ENCODE measurements at regions not wholly inside any gene's neighbourhood (a gene's known extent, or its start where the extent isn't known, plus 50 kb on each side); places are given as distances from the start of the nearest gene placed in this dataset.

- Mint-ChIP-seq H3K4me3 (no peak overlapping the region), H3K27ac (no peak overlapping the region), H3K27me3 (ENCODE audit: low read depth) (no peaks in the 10 kb centered on the region; the same call in 1 of the 2 replicates), H3K9me3 (0 out of 5 replicates have a peak, but pooled peaks cover 0 to 3% of the 10 kb centered on the region in 2 experiments), H3K36me3 (ENCODE audit: insufficient read depth in 1 of 3, low read depth in 3 of 3) (peaks cover 0 to 10% (median 6%) of the 10 kb centered on the region in 3 experiments; a peak in 4 of 7 replicates), H3K4me1 (peaks cover 23 to 25% of the 10 kb centered on the region in 2 experiments)
- Histone ChIP-seq H3K23me2 (ENCODE audit: insufficient read length, low read depth, low read length, poor library complexity, severe bottlenecking) (no peaks in the 10 kb centered on the region), H2BK5ac (ENCODE audit: insufficient read length, low read length) (no peak overlapping the region), H4K91ac (ENCODE audit: insufficient read length, low read depth, low read length) (no peak overlapping the region), H3K4ac (ENCODE audit: low read depth, low read length) (no peak overlapping the region), H3K79me2 (ENCODE audit: insufficient read depth, low read length) (no peaks in the 10 kb centered on the region), H2BK15ac (ENCODE audit: low read depth, low read length) (no peak overlapping the region), H4K20me1 (ENCODE audit: control insufficient read depth, insufficient read depth, insufficient read length) (no peaks in the 10 kb centered on the region), H4K5ac (ENCODE audit: insufficient read length, low read depth, low read length) (no peak overlapping the region), H3K9ac (ENCODE audit: extremely low read depth, insufficient read length, low read length) (no peak overlapping the region), H3K4me1 (ENCODE audit: insufficient read depth, low read length) (0 out of 2 replicates have a peak, but pooled peaks cover 8% of the 10 kb centered on the region), H3K79me1 (ENCODE audit: insufficient read depth, low read depth, low read length, poor library complexity, severe bottlenecking) (no peaks in the 10 kb centered on the region), H4K8ac (replicated peaks; ENCODE audit: insufficient read length, low read depth, low read length) (no peak overlapping the region), H2BK20ac (ENCODE audit: low read depth, low read length, poor library complexity, severe bottlenecking) (no peak overlapping the region), H2BK12ac (ENCODE audit: insufficient read length, low read depth, low read length) (no peak overlapping the region), H3T11ph (ENCODE audit: low read length) (no peak overlapping the region), H3K27me3 (ENCODE audit: insufficient read depth, low read length) (no peaks in the 10 kb centered on the region), H3K23ac (ENCODE audit: insufficient read length, low read depth, low read length) (no peak overlapping the region), H2BK120ac (ENCODE audit: low read depth, low read length, poor library complexity, severe bottlenecking) (no peak overlapping the region), H3K4me2 (ENCODE audit: insufficient read depth, insufficient read length, low read length) (no peak overlapping the region), H3K14ac (ENCODE audit: insufficient read depth, low read length) (no peak overlapping the region), H2AK5ac (ENCODE audit: insufficient read length, low read length) (no peak overlapping the region), H2AFZ (ENCODE audit: low read length) (no peak overlapping the region), H3K18ac (ENCODE audit: insufficient read length, low read depth, low read length) (no peak overlapping the region), H3K27ac (ENCODE audit: insufficient read length, low read depth, low read length) (no peak overlapping the region), H3K9me3 (ENCODE audit: control insufficient read depth, low read depth, low read length) (no peaks in the 10 kb centered on the region), H3K56ac (ENCODE audit: insufficient read length, low read depth, low read length) (no peak overlapping the region)
- no peak for TF ChIP-seq CTCF (conservative IDR thresholded peaks at IDR 0.05)
- DNase-seq, result no peak
- no CpG with 5 or more reads among the region's 1 CpG for WGBS (ENCODE audit: extremely low coverage, insufficient read length, low lambda C conversion rate)
These were observed 494.7 kb downstream of the INSC start for GRCh38 chr11:15609445-15609844.

Measured in H9 (cell line).